G401.6 (cell line): ENCODE measurements at regions not wholly inside any gene's neighbourhood (a gene's known extent, or its start where the extent isn't known, plus 50 kb on each side); places are given as distances from the start of the nearest gene placed in this dataset.
"Not testable (repeated sequence)": the region's sequence is repeated elsewhere in the genome, so short reads cannot be mapped to it uniquely, and the experiment has no call there.

ENCODE experiments used
- FAIRE-seq: peaks from 2 replicates; lab custom pipeline; 2012; peaks lifted over from hg19 to GRCh38; lab: Jason Lieb, UNC

DNA sequence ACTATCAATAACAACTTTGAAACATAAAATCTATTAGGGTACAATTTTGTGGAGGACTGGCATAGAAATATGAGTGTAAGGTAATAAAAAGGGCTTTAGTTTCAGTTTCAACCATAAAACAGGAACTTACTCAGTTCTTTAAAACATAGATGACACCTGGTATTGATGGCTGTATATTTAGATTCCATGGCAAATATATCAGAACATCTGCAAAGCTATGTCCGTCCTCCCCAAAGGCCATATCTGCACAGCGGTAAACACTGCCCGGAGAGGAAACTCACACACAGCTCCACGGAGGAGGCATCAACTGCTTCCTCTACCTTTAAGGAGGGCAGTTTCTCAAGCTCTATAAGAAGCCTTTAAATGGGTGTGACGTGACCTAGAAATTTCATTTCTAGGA lies 993.3 kb downstream of the BRD1 start:
- no peak for FAIRE-seq

- FAIRE-seq = no peak
Measured at GRCh38 chr22:48832592-48832991, 995.1 kb downstream of the BRD1 start.

- FAIRE-seq = no peak
Measured at GRCh38 chr22:48829908-48830307, 997.8 kb downstream of the BRD1 start.

- FAIRE-seq = no peak
Measured at GRCh38 chr22:48828688-48829087, 999.0 kb downstream of the BRD1 start.

DNA sequence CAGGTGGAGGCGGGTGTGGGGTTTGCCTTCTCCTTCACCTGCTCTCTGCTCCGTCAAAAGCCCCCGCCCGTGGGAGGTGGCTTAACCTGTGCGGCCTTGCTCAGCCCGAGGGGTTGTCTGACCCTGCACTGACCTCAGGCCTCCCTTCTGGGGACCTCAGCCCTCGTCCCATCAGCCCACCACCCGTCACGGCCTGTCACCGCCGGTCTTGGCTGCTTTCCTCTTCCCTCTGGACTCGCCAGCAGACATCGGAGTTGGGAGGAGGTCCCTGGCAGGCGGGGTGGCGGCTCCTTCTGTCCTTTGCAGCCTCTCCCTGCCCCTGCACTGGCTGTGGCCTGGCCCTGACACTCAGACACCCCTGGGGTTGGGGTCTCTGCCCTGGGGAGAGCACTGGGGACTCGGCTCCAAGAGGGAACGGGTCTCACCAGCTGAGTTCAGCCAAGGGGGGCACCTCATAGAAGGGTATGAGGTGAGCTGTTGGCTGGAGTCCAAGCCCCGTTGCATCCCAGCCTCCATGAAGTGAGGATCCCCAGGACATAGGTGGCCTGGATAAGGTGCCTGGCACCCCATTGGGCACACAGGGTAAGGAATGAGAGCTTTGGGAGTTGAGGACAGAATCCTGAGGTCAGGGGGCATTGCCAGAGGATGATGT lies 999.6 kb downstream of the BRD1 start:
- no peak for FAIRE-seq

DNA sequence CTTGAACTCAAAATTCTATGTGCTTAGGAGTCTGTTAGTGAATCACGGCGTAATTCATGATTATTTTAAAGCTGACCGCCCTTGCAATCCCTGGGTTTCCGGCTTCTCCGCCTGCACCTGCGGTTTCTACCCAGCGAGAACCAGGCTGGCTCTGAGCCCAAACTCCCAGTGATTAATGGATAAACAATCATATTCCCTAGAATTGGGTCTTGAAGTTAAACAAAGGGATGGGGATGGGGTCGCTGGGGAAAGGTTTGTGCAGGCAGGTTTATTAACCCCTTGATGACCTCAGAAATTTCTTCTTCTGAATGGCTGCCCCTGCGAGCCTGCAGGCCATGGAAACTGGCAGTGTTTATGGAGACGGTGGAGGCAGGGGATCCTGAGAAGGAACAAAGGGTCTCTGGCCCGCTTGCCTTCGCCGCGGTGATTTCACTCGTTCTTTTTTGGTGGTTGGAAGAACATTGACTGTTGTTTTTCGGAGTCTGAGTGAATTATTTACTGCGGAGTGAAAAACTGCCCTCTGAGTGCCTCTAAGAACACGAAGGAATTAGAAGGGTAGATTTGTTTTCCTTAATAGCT lies 1000.3 kb downstream of the BRD1 start:
- no peak for FAIRE-seq

- FAIRE-seq = no peak
Measured at GRCh38 chr22:48826546-48826945, 1001.1 kb downstream of the BRD1 start.

- no peak for FAIRE-seq
Measured at GRCh38 chr22:48825802-48826520, 1001.7 kb downstream of the BRD1 start.

GRCh38 chr22:48824712-48825651 lies 1002.7 kb downstream of the BRD1 start:
- no peak for FAIRE-seq

DNA sequence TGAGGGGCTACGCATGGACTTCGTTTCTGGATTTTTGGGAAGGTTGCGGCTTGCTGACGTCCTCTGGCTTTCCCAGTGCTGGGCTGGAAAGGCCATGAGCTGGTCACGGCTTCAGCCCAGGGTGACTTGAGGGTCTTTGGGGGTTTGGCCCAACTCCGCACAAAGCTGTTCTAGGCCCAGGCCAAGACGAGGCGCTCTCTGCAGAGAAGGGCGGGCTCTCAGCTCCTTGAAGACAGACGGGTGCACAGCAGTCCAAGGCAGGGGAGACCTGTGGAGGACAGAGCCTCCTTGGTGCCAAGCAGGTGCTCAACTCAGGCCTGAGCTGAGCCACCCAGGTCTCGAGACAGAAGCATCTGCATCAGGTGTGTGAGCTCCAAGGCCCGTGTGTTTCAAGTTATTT lies 1003.7 kb downstream of the BRD1 start:
- no peak for FAIRE-seq

- no peak for FAIRE-seq
Measured at GRCh38 chr22:48822278-48823233, 1005.1 kb downstream of the BRD1 start.

- no peak for FAIRE-seq
Measured at GRCh38 chr22:48821727-48822126, 1005.9 kb downstream of the BRD1 start.

DNA sequence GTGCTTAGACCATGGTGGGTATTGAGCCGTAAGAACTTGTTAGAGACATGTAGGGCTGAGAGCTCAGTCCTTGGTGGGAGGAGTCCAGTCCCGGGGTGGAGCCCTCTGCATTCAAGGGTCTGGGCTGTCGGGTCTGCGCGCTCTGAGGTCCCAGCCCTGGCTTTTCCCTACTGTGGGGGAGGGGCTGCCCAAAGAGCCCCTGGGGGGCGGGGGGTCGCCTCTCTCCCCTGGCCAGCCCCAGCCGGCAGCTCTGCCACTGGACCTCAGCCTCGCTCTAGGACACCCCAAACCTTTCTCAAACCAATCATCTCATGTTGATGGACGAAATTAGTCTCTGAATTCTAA lies 1006.4 kb downstream of the BRD1 start:
- FAIRE-seq = no peak

GRCh38 chr22:48820481-48821345 lies 1007.0 kb downstream of the BRD1 start:
- FAIRE-seq = no peak

DNA sequence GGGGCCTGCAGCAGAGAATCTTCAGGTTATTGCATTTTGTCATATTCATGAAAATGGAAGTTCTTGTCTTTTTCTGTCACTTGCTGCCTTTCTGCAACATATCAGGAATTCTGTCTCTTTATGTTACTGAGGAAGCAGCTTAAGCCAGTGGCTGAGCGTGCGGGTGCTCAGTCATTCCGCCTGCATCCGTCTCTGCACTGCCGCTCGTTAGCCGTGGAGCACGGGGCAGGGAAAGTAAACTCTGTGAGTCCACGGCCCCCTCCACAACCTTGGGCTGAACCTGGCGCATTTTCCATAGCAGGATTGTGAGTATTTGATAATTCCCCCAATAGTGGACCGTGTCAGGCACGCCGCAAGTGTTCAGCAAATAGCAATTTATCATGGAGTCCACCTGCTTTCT lies 1007.7 kb downstream of the BRD1 start:
- FAIRE-seq = no peak

GRCh38 chr22:48819232-48819631 lies 1008.4 kb downstream of the BRD1 start:
- no peak for FAIRE-seq

GRCh38 chr22:48817491-48817890 lies 1010.2 kb downstream of the BRD1 start:
- not testable (repeated sequence) for FAIRE-seq

GRCh38 chr22:48811885-48812284 lies 1015.8 kb downstream of the BRD1 start:
- no peak for FAIRE-seq

- FAIRE-seq = no peak
Measured at GRCh38 chr22:48808038-48808960, 1019.4 kb downstream of the BRD1 start.
